GM12874 (cell line): ENCODE measurements at regions not wholly inside any gene's neighbourhood (a gene's known extent, or its start where the extent isn't known, plus 50 kb on each side); places are given as distances from the start of the nearest gene placed in this dataset.

Experiments
- CTCF ChIP-seq: IDR thresholded peaks from 2 replicates; pipeline ENCODE4 v1.5.1; 2011; ENCODE audit warnings: low read depth, mild to moderate bottlenecking, control low read depth, low read length, moderate library complexity; ENCODE audit not compliant: insufficient read depth

GRCh38 chr2:240251848-240252190 is 111.4 kb upstream of the OTOS start:
- no peak for TF ChIP-seq CTCF

GRCh38 chr2:240252191-240252871 is 111.9 kb upstream of the OTOS start:
- TF ChIP-seq CTCF = no peak

- TF ChIP-seq CTCF = no peak
These were observed 112.5 kb upstream of the OTOS start for GRCh38 chr2:240252872-240253511.

GRCh38 chr2:240253583-240254145 is 113.2 kb upstream of the OTOS start:
- TF ChIP-seq CTCF = no peak

- no peak for TF ChIP-seq CTCF
These were observed 114.1 kb upstream of the OTOS start for GRCh38 chr2:240254337-240255164.

GRCh38 chr2:240255165-240255491 is 114.7 kb upstream of the OTOS start:
- no peak for TF ChIP-seq CTCF
